GM12878 (cell line): ENCODE measurements at regions not wholly inside any gene's neighbourhood (a gene's known extent, or its start where the extent isn't known, plus 50 kb on each side); places are given as distances from the start of the nearest gene placed in this dataset.

ENCODE experiments used
- EP300 ChIP-seq, 2 experiments: fragments of 150-350 bp in 1 of 2; IDR thresholded peaks; 2 replicates each; pipeline ENCODE4 v1.6.1; 2011 to 2012; ENCODE audit warnings: low read depth in 2 of 2, low read length in 2 of 2, borderline replicate concordance in 1 of 2, improper control_type of control experiment in 1 of 2, inconsistent platforms in 1 of 2; ENCODE audit not compliant: control insufficient read depth in 1 of 2
- TF ChIP-seq, protein P1 (sequence below): fragments of 450-650 bp; IDR thresholded peaks from 2 replicates; pipeline ENCODE4 v1.6.1; 2014; ENCODE audit warnings: mild to moderate bottlenecking

GRCh38 chr3:124559846-124560574, 170.2 kb upstream of the UMPS start:
- no peak for TF ChIP-seq EP300 (IDR thresholded peaks at IDR 0.05; ENCODE audit: borderline replicate concordance in 1 of 2, control insufficient read depth in 1 of 2, low read depth in 2 of 2, low read length in 2 of 2)
- TF ChIP-seq, protein P1, sequence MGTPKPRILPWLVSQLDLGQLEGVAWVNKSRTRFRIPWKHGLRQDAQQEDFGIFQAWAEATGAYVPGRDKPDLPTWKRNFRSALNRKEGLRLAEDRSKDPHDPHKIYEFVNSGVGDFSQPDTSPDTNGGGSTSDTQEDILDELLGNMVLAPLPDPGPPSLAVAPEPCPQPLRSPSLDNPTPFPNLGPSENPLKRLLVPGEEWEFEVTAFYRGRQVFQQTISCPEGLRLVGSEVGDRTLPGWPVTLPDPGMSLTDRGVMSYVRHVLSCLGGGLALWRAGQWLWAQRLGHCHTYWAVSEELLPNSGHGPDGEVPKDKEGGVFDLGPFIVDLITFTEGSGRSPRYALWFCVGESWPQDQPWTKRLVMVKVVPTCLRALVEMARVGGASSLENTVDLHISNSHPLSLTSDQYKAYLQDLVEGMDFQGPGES, result no peak
